Neural crest cell (in vitro differentiated cells): ENCODE measurements at regions not wholly inside any gene's neighbourhood (a gene's known extent, or its start where the extent isn't known, plus 50 kb on each side); places are given as distances from the start of the nearest gene placed in this dataset.

Experiments
- DNase-seq: peaks from one replicate; pipeline ENCODE4 v3.0.0; 2021; ENCODE audit warnings: low read depth, mixed read lengths, low spot score
- H3K27ac Mint-ChIP-seq: one replicate; pipeline ENCODE4 v1.8.0; 2021; ENCODE audit warnings: mild to moderate bottlenecking, mixed read lengths; ENCODE audit not compliant: unreplicated experiment
- H3K27me3 Mint-ChIP-seq: 2 replicates; pipeline ENCODE4 v1.8.0; 2021; ENCODE audit warnings: low read depth, mild to moderate bottlenecking, mixed read lengths
- H3K36me3 Mint-ChIP-seq: 2 replicates; pipeline ENCODE4 v1.8.0; 2021; ENCODE audit warnings: low read depth, mild to moderate bottlenecking, mixed read lengths
- H3K4me1 Mint-ChIP-seq: 2 replicates; pipeline ENCODE4 v1.8.0; 2021; ENCODE audit warnings: mixed read lengths
- H3K4me3 Mint-ChIP-seq: one replicate; pipeline ENCODE4 v1.8.0; 2021; ENCODE audit warnings: mild to moderate bottlenecking, mixed read lengths
- H3K9me3 Mint-ChIP-seq: 2 replicates; pipeline ENCODE4 v1.8.0; 2021; ENCODE audit warnings: mixed read lengths
- CTCF ChIP-seq: fragments of 200-600 bp; sonication (generic); conservative IDR thresholded peaks from 2 replicates; pipeline ENCODE4 v1.5.0; 2021; ENCODE audit warnings: antibody characterized with exemption, mild to moderate bottlenecking

GRCh38 chr5:9776525-9776924 lies 146.4 kb upstream of the TAS2R1 start:
- Mint-ChIP-seq H3K9me3 (peaks cover 16% of the 10 kb centered on the region), H3K27me3 (peaks cover 2% of the 10 kb centered on the region), H3K4me1 (no peaks in the 10 kb centered on the region), H3K36me3 (peaks cover 4% of the 10 kb centered on the region), H3K4me3 (no peak overlapping the region), H3K27ac (no peak overlapping the region)
- TF ChIP-seq CTCF: no peak
- DNase-seq: no peak

GRCh38 chr5:9775339-9775738 lies 145.2 kb upstream of the TAS2R1 start:
- TF ChIP-seq CTCF: no peak
- no peak overlapping the region for H3K27ac Mint-ChIP-seq
- H3K36me3 Mint-ChIP-seq: no peaks in the 10 kb centered on the region
- peaks cover 14% of the 10 kb centered on the region for H3K9me3 Mint-ChIP-seq
- H3K27me3 Mint-ChIP-seq: peaks cover 2% of the 10 kb centered on the region
- no peaks in the 10 kb centered on the region for H3K4me1 Mint-ChIP-seq
- no peak overlapping the region for H3K4me3 Mint-ChIP-seq
- DNase-seq: no peak

- H3K4me3 Mint-ChIP-seq: no peak overlapping the region
- no peaks in the 10 kb centered on the region for H3K4me1 Mint-ChIP-seq
- no peaks in the 10 kb centered on the region for H3K36me3 Mint-ChIP-seq
- DNase-seq: no peak
- peaks cover 11% of the 10 kb centered on the region for H3K9me3 Mint-ChIP-seq
- H3K27ac Mint-ChIP-seq: no peak overlapping the region
- TF ChIP-seq CTCF: no peak
- H3K27me3 Mint-ChIP-seq: peaks cover 2% of the 10 kb centered on the region
These were observed 144.4 kb upstream of the TAS2R1 start for GRCh38 chr5:9774472-9775079.

- peaks cover 14% of the 10 kb centered on the region for H3K9me3 Mint-ChIP-seq
- DNase-seq: no peak
- no peak overlapping the region for H3K4me3 Mint-ChIP-seq
- H3K27me3 Mint-ChIP-seq: peaks cover 2% of the 10 kb centered on the region
- TF ChIP-seq CTCF: no peak
- peaks cover 2% of the 10 kb centered on the region for H3K36me3 Mint-ChIP-seq
- H3K27ac Mint-ChIP-seq: no peak overlapping the region
- H3K4me1 Mint-ChIP-seq: no peaks in the 10 kb centered on the region
These were observed 140.9 kb upstream of the TAS2R1 start for GRCh38 chr5:9771079-9771478.

- H3K27ac Mint-ChIP-seq: no peak overlapping the region
- TF ChIP-seq CTCF: no peak
- H3K36me3 Mint-ChIP-seq: peaks cover 2% of the 10 kb centered on the region
- H3K4me3 Mint-ChIP-seq: no peak overlapping the region
- no peak for DNase-seq
- H3K4me1 Mint-ChIP-seq: no peaks in the 10 kb centered on the region
- peaks cover 7% of the 10 kb centered on the region for H3K9me3 Mint-ChIP-seq
- no peaks in the 10 kb centered on the region for H3K27me3 Mint-ChIP-seq
These were observed 136.4 kb upstream of the TAS2R1 start for GRCh38 chr5:9766581-9766980.
